HCT116 (cell line): ENCODE measurements at regions not wholly inside any gene's neighbourhood (a gene's known extent, or its start where the extent isn't known, plus 50 kb on each side); places are given as distances from the start of the nearest gene placed in this dataset.

Experiments used
- ATAC-seq: fragments of 200-7000 bp; cut with Tn5 transposase; 2 replicates; pipeline ENCODE4 v1.9.1; 2020; ENCODE audit warnings: mild to moderate bottlenecking, moderate library complexity
- BruUV-seq: library from RNA; stranded (reverse); fragments of 400-500 nt; replicated peaks from 2 replicates; lab custom pipeline; 2021; lab: Mats Ljungman, UMichigan
- CTCF ChIA-PET: fragments of 300-600 bp; sonication (Branson Sonifier 250); formaldehyde crosslinking; loops from one replicate; lab custom pipeline; 2021; ENCODE audit warnings: antibody characterized with exemption; lab: Charles Lee
- POLR2A ChIA-PET: fragments of 300-600, 350-600 bp; sonication (Branson Sonifier 250); formaldehyde crosslinking; loops from one replicate; lab custom pipeline; 2021; ENCODE audit warnings: antibody characterized with exemption; lab: Charles Lee
- RAD21 ChIA-PET, 2 experiments: fragments of 300-600 bp; sonication (Branson Sonifier 250); formaldehyde crosslinking; loops; one replicate each; lab custom pipeline; 2023; ENCODE audit warnings: low total read pairs in 2 of 2; ENCODE audit not compliant: uncharacterized antibody in 2 of 2, unreplicated experiment in 2 of 2, low non-redundant PET in 1 of 2; lab: Charles Lee
- DNase-seq: peaks from one replicate; pipeline ENCODE4 v3.0.0-alpha.2; 2010; ENCODE audit warnings: low read depth, low spot score
- H2AFZ ChIP-seq: fragments of 200-600 bp; shearing (Covaris generic), sonication (generic); 2 replicates; pipeline ENCODE4 v1.6.1; 2017; ENCODE audit warnings: low read depth, mixed run types, mixed read lengths, antibody characterized with exemption, low read length; ENCODE audit not compliant: poor library complexity, severe bottlenecking
- H3K27ac ChIP-seq: 2 replicates; pipeline ENCODE4 v1.5.1; 2012; ENCODE audit warnings: low read depth, low read length
- H3K27me3 ChIP-seq: fragments of 200-600 bp; sonication (generic); 2 replicates; pipeline ENCODE4 v1.6.1; 2016; ENCODE audit warnings: mixed run types, low read length, mixed read lengths; ENCODE audit not compliant: insufficient read depth
- H3K36me3 ChIP-seq, 2 experiments: fragments of 200-500 bp in 1 of 2; fragments of 200-600 bp in 1 of 2; sonication (Bioruptor generic) in 1 of 2; sonication (generic) in 1 of 2; 2 replicates each; pipeline versions ENCODE4 v1.5.1 to v1.6.1; 2014 to 2016; ENCODE audit warnings: low read length in 2 of 2, inconsistent platforms in 1 of 2, mixed read lengths in 1 of 2, mixed run types in 1 of 2; ENCODE audit not compliant: insufficient read depth in 2 of 2, control insufficient read depth in 1 of 2
- H3K4me1 ChIP-seq, 2 experiments: fragments of 200-600 bp in 1 of 2; sonication (generic) in 1 of 2; 2 replicates each; pipeline versions ENCODE4 v1.5.1 to v1.6.1; 2012 to 2017; ENCODE audit warnings: low read length in 2 of 2, inconsistent platforms in 1 of 2, mild to moderate bottlenecking in 1 of 2, mixed read lengths in 1 of 2, mixed run types in 1 of 2, moderate library complexity in 1 of 2; ENCODE audit not compliant: insufficient read depth in 2 of 2, control insufficient read depth in 1 of 2
- H3K4me2 ChIP-seq: fragments of 200-600 bp; sonication (generic); 2 replicates; pipeline ENCODE4 v1.6.1; 2017; ENCODE audit warnings: mixed run types, low read length, mixed read lengths
- H3K4me3 ChIP-seq, 2 experiments: fragments of 200-600 bp in 1 of 2; sonication (generic) in 1 of 2; replicated peaks in 1 of 2; 2 replicates each; pipeline ENCODE4 v1.5.1; 2011 to 2016; ENCODE audit warnings: low read length in 2 of 2, control low read depth in 1 of 2, low read depth in 1 of 2, mild to moderate bottlenecking in 1 of 2, mixed read lengths in 1 of 2, mixed run types in 1 of 2
- H3K79me2 ChIP-seq: fragments of 200-600 bp; sonication (generic); 2 replicates; pipeline ENCODE4 v1.6.1; 2017; ENCODE audit warnings: mild to moderate bottlenecking, mixed run types, low read length, moderate library complexity, mixed read lengths; ENCODE audit not compliant: insufficient read depth
- H3K9ac ChIP-seq: fragments of 200-600 bp; sonication (generic); 2 replicates; pipeline ENCODE4 v1.6.1; 2016; ENCODE audit warnings: low read length, mixed read lengths
- H3K9me2 ChIP-seq: fragments of 200-600 bp; sonication (generic), shearing (Covaris generic); 2 replicates; pipeline ENCODE4 v1.6.1; 2017; ENCODE audit warnings: mixed run types, mild to moderate bottlenecking, moderate library complexity; ENCODE audit not compliant: insufficient read depth
- H3K9me3 ChIP-seq, 2 experiments: fragments of 200-500 bp in 1 of 2; fragments of 200-600 bp in 1 of 2; sonication (Bioruptor generic) in 1 of 2; sonication (generic) in 1 of 2; 2 replicates each; pipeline ENCODE4 v1.6.1; 2014 to 2017; ENCODE audit warnings: low read length in 2 of 2, mixed read lengths in 2 of 2, inconsistent platforms in 1 of 2, low read depth in 1 of 2, mild to moderate bottlenecking in 1 of 2, mixed run types in 1 of 2, moderate library complexity in 1 of 2; ENCODE audit not compliant: control insufficient read depth in 1 of 2, insufficient read depth in 1 of 2
- H4K20me1 ChIP-seq: fragments of 200-600 bp; sonication (generic), shearing (Covaris generic); 2 replicates; pipeline ENCODE4 v1.6.1; 2017; ENCODE audit warnings: mixed run types, mild to moderate bottlenecking, moderate library complexity; ENCODE audit not compliant: insufficient read depth
- ELF1 ChIP-seq: IDR thresholded peaks from 2 replicates; pipeline ENCODE4 v1.6.1; 2012; ENCODE audit warnings: low read depth, borderline replicate concordance
- EZH2 ChIP-seq: fragments of 200-600 bp; sonication (generic); IDR thresholded peaks from 2 replicates; pipeline ENCODE4 v1.6.1; 2017; ENCODE audit warnings: antibody characterized with exemption, mixed run types
- FOSL1 ChIP-seq: IDR thresholded peaks from 2 replicates; pipeline ENCODE4 v1.6.1; 2012; ENCODE audit warnings: low read depth
- SIN3A ChIP-seq: IDR thresholded peaks from 2 replicates; pipeline ENCODE4 v1.6.1; 2012; ENCODE audit warnings: low read depth
- SP1 ChIP-seq: IDR thresholded peaks from 2 replicates; pipeline ENCODE4 v1.6.1; 2012; ENCODE audit warnings: low read depth
- SRF ChIP-seq: IDR thresholded peaks from 2 replicates; pipeline ENCODE4 v1.6.1; 2012; ENCODE audit warnings: low read depth
- YY1 ChIP-seq: IDR thresholded peaks from 2 replicates; pipeline ENCODE4 v1.6.1; 2011; ENCODE audit warnings: low read length, low read depth, moderate library complexity, mild to moderate bottlenecking; ENCODE audit not compliant: insufficient replicate concordance; ENCODE audit errors: extremely low read depth
- ZNF274 ChIP-seq: fragments of 200-500 bp; sonication (Bioruptor generic); IDR thresholded peaks from 2 replicates; pipeline ENCODE4 v1.6.1; 2014; ENCODE audit warnings: mild to moderate bottlenecking, low read depth, low read length, inconsistent platforms
- intact Hi-C: fragments of 100-400 bp; cut with micrococcal nuclease; formaldehyde crosslinking; loops from 2 replicates; pipeline ENCODE4 v1.10.0; 2022
- TF ChIP-seq, protein P1 (sequence below): IDR thresholded peaks from 2 replicates; pipeline ENCODE4 v1.6.1; 2012
- TF ChIP-seq, protein P2 (sequence below), 3 experiments: fragments of 200-600 bp in 1 of 3; sonication (generic) in 1 of 3; IDR thresholded peaks in 2 of 3; conservative IDR thresholded peaks in 1 of 3; 2 replicates each; pipeline ENCODE4 v1.5.1; 2012 to 2017; ENCODE audit warnings: low read depth in 2 of 3, low read length in 2 of 3, antibody characterized with exemption in 1 of 3, borderline replicate concordance in 1 of 3, control low read depth in 1 of 3, mild to moderate bottlenecking in 1 of 3, mixed read lengths in 1 of 3, mixed run types in 1 of 3, moderate library complexity in 1 of 3; ENCODE audit not compliant: insufficient read depth in 1 of 3
- TF ChIP-seq, protein P3 (sequence below): IDR thresholded peaks from 2 replicates; pipeline ENCODE4 v1.6.1; 2012; ENCODE audit warnings: low read depth

DNA sequence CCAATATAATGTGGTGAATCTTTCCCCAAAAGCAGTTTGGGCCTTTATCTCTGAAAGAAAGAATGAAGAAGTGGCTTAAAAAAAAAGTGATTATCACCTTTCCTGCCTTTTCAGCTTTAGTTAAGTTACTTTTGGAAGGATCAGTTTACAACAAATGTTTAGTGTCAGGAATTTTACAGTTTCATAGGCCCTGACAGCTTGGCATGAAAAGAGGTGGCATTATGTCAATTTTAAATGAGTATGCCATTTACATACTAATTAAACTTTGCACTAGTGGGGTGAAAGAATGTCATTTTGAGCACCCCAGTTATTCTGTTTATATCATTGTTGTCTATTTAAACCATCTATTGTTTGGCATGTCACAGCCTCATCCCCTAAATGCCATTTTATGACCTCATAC lies 763.5 kb upstream of the FANCL start:
- no peaks in the 10 kb centered on the region for H3K9me2 ChIP-seq
- H3K79me2 ChIP-seq, result no peaks in the 10 kb centered on the region
- ChIA-PET RAD21 (no interaction called here), POLR2A (no interaction called here), CTCF (no interaction called here)
- DNase-seq (no peak), ATAC-seq (no peak)
- TF ChIP-seq ZNF274, result no peak
- TF ChIP-seq EZH2, result no peak
- TF ChIP-seq SP1, result no peak
- TF ChIP-seq, protein P1, sequence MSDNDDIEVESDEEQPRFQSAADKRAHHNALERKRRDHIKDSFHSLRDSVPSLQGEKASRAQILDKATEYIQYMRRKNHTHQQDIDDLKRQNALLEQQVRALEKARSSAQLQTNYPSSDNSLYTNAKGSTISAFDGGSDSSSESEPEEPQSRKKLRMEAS, result no peak
- TF ChIP-seq, protein P2, sequence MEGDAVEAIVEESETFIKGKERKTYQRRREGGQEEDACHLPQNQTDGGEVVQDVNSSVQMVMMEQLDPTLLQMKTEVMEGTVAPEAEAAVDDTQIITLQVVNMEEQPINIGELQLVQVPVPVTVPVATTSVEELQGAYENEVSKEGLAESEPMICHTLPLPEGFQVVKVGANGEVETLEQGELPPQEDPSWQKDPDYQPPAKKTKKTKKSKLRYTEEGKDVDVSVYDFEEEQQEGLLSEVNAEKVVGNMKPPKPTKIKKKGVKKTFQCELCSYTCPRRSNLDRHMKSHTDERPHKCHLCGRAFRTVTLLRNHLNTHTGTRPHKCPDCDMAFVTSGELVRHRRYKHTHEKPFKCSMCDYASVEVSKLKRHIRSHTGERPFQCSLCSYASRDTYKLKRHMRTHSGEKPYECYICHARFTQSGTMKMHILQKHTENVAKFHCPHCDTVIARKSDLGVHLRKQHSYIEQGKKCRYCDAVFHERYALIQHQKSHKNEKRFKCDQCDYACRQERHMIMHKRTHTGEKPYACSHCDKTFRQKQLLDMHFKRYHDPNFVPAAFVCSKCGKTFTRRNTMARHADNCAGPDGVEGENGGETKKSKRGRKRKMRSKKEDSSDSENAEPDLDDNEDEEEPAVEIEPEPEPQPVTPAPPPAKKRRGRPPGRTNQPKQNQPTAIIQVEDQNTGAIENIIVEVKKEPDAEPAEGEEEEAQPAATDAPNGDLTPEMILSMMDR (IDR thresholded peaks at IDR 0.05 in 2 of 3, conservative IDR thresholded peaks at IDR 0.05 in 1 of 3; ENCODE audit: borderline replicate concordance in 1 of 3, insufficient read depth in 1 of 3, low read depth in 2 of 3, low read length in 2 of 3), result no peak
- TF ChIP-seq SIN3A, result no peak
- no peak for TF ChIP-seq FOSL1
- no peak overlapping the region for H3K27ac ChIP-seq
- H2AFZ ChIP-seq, result no peak overlapping the region
- intact Hi-C loops, result no loop called here
- no peaks in the 10 kb centered on the region for H3K27me3 ChIP-seq
- H3K4me3 ChIP-seq, result no peak overlapping the region
- H3K9ac ChIP-seq, result no peak overlapping the region
- H3K4me2 ChIP-seq, result no peak overlapping the region
- no TSS peak for BruUV-seq
- H3K9me3 ChIP-seq, result no peaks in the 10 kb centered on the region
- no peaks in the 10 kb centered on the region for H3K4me1 ChIP-seq
- H4K20me1 ChIP-seq, result no peaks in the 10 kb centered on the region
- H3K36me3 ChIP-seq, result no peaks in the 10 kb centered on the region

DNA sequence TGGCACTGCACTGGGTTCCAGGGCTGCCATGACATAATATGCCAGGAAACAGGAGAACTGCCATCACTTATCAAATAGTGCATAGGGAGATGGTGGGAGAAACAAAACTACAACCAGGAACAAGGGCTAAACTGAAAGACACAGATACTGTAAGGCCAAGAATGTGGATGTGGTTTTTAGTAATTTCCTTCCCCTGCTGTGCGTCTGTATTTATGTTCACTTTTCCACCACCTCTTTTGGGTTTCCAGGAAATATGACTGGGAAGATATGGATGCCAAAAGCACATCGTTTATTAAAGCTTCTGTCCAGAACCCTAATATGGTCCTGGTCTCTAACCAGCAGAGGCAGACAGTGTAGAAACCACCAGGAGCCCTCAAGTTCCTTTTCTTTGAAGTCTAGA lies 759.7 kb upstream of the FANCL start:
- POLR2A ChIA-PET, result no interaction called here
- Histone ChIP-seq H2AFZ (no peak overlapping the region), H3K27ac (no peak overlapping the region), H3K36me3 (no peaks in the 10 kb centered on the region), H3K9me2 (no peaks in the 10 kb centered on the region), H3K4me1 (no peaks in the 10 kb centered on the region), H3K4me2 (no peak overlapping the region), H4K20me1 (no peaks in the 10 kb centered on the region)
- no TSS peak for BruUV-seq
- DNase-seq (no peak), ATAC-seq (no peak)
- intact Hi-C loops, result no loop called here
- no peak for TF ChIP-seq ELF1
- no peak for TF ChIP-seq YY1
- TF ChIP-seq SIN3A, result no peak
- no peak for TF ChIP-seq SP1
- TF ChIP-seq, protein P3, sequence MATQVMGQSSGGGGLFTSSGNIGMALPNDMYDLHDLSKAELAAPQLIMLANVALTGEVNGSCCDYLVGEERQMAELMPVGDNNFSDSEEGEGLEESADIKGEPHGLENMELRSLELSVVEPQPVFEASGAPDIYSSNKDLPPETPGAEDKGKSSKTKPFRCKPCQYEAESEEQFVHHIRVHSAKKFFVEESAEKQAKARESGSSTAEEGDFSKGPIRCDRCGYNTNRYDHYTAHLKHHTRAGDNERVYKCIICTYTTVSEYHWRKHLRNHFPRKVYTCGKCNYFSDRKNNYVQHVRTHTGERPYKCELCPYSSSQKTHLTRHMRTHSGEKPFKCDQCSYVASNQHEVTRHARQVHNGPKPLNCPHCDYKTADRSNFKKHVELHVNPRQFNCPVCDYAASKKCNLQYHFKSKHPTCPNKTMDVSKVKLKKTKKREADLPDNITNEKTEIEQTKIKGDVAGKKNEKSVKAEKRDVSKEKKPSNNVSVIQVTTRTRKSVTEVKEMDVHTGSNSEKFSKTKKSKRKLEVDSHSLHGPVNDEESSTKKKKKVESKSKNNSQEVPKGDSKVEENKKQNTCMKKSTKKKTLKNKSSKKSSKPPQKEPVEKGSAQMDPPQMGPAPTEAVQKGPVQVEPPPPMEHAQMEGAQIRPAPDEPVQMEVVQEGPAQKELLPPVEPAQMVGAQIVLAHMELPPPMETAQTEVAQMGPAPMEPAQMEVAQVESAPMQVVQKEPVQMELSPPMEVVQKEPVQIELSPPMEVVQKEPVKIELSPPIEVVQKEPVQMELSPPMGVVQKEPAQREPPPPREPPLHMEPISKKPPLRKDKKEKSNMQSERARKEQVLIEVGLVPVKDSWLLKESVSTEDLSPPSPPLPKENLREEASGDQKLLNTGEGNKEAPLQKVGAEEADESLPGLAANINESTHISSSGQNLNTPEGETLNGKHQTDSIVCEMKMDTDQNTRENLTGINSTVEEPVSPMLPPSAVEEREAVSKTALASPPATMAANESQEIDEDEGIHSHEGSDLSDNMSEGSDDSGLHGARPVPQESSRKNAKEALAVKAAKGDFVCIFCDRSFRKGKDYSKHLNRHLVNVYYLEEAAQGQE, result no peak
- no peak for TF ChIP-seq SRF
- TF ChIP-seq, all 23 proteins: peak for 0
- Histone ChIP-seq H3K27me3 (no peaks in the 10 kb centered on the region), H3K9me3 (no peaks in the 10 kb centered on the region), H3K79me2 (no peaks in the 10 kb centered on the region), H3K9ac (no peak overlapping the region), H3K4me3 (no peak overlapping the region)
- ChIA-PET CTCF (no interaction called here), RAD21 (no interaction called here)
